ENCODE measurements at regions not wholly inside any gene's neighbourhood (a gene's known extent, or its start where the extent isn't known, plus 50 kb on each side); places are given as distances from the start of the nearest gene placed in this dataset.

DNA sequence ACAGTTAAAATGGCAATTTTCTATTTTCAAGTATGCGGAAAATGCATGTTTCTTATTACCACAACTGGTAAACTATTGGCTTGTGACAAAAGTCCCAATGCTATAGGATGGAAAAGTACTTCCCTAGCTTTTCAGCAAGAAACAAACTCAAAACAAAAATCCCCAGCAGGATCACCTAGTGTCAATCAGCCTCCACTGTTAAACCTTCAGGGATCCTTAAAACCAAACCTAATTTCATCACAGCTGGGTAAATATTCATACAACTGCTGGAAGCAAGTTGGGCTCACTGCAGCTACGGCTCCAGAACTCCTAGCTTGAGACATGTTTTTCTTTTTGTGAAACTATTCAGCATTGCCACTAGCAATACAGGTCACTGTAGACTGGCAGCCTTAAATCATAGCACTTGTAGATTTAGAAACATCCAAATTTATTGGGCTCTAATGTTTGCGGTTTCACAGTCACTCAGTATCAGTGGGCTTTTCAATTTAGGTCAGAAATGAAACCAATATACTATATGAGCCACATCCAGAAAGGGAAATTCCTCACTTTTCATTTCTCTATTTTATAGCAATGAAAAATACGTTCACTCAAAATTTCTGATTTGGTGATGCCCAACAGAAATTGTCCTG, 145.2 kb upstream of the ANK3 start:
- H3K4me1 ChIP-seq (ENCODE audit: control insufficient read depth, extremely low read depth, insufficient read depth, low read length), result no peaks in the 10 kb centered on the region
- DNase-seq (ENCODE audit: low read depth, low spot score), result no peak
- H3K9ac ChIP-seq (ENCODE audit: control insufficient read depth, extremely low read depth, insufficient read depth, low read length), result no peak overlapping the region
- no peaks in the 10 kb centered on the region for H4K20me1 ChIP-seq (ENCODE audit: control insufficient read depth, extremely low read depth, insufficient read depth, low read length)
- TF ChIP-seq, protein P1, sequence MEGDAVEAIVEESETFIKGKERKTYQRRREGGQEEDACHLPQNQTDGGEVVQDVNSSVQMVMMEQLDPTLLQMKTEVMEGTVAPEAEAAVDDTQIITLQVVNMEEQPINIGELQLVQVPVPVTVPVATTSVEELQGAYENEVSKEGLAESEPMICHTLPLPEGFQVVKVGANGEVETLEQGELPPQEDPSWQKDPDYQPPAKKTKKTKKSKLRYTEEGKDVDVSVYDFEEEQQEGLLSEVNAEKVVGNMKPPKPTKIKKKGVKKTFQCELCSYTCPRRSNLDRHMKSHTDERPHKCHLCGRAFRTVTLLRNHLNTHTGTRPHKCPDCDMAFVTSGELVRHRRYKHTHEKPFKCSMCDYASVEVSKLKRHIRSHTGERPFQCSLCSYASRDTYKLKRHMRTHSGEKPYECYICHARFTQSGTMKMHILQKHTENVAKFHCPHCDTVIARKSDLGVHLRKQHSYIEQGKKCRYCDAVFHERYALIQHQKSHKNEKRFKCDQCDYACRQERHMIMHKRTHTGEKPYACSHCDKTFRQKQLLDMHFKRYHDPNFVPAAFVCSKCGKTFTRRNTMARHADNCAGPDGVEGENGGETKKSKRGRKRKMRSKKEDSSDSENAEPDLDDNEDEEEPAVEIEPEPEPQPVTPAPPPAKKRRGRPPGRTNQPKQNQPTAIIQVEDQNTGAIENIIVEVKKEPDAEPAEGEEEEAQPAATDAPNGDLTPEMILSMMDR (optimal IDR thresholded peaks at IDR 0.05 in 1 of 3, IDR thresholded peaks at IDR 0.05 in 1 of 3, conservative IDR thresholded peaks at IDR 0.05 in 1 of 3; ENCODE audit: extremely low read depth in 1 of 3, insufficient read depth in 2 of 3, low read length in 3 of 3), result no peak
- TF ChIP-seq EZH2 (IDR thresholded peaks at IDR 0.05; ENCODE audit: low read length), result no peak
- no peaks in the 10 kb centered on the region for H3K9me1 ChIP-seq (ENCODE audit: control insufficient read depth, extremely low read depth, insufficient read depth, low read length)
- H3K27me3 ChIP-seq (ENCODE audit: control insufficient read depth, extremely low read depth, insufficient read depth, low read length), result no peaks in the 10 kb centered on the region
- no peak overlapping the region for H3K4me2 ChIP-seq (ENCODE audit: control insufficient read depth, extremely low read depth, insufficient read depth, low read depth, low read length)
- H2AFZ ChIP-seq (ENCODE audit: control insufficient read depth, low read length), result no peak overlapping the region
- no peaks in the 10 kb centered on the region for H3K9me3 ChIP-seq (ENCODE audit: control insufficient read depth, low read depth, low read length)
- H3K27ac ChIP-seq (ENCODE audit: control insufficient read depth, insufficient read depth, low read length), result no peak overlapping the region
- H3K4me3 ChIP-seq (ENCODE audit: control insufficient read depth in 2 of 3, extremely low read depth in 1 of 3, insufficient read depth in 2 of 3, low read depth in 1 of 3, low read length in 3 of 3), result no peak overlapping the region
- dilution Hi-C loops (cut with MboI; ENCODE audit: extremely low pct_ligation_motif_present, low sequenced_read_pairs), result no loop called here
- no peaks in the 10 kb centered on the region for H3K79me2 ChIP-seq (ENCODE audit: control insufficient read depth, insufficient read depth, low read length)
- FAIRE-seq, result no peak
- H3K36me3 ChIP-seq (ENCODE audit: control insufficient read depth in 2 of 2, extremely low read depth in 1 of 2, insufficient read depth in 2 of 2, low read length in 2 of 2), result no peaks in the 10 kb centered on the region

DNA sequence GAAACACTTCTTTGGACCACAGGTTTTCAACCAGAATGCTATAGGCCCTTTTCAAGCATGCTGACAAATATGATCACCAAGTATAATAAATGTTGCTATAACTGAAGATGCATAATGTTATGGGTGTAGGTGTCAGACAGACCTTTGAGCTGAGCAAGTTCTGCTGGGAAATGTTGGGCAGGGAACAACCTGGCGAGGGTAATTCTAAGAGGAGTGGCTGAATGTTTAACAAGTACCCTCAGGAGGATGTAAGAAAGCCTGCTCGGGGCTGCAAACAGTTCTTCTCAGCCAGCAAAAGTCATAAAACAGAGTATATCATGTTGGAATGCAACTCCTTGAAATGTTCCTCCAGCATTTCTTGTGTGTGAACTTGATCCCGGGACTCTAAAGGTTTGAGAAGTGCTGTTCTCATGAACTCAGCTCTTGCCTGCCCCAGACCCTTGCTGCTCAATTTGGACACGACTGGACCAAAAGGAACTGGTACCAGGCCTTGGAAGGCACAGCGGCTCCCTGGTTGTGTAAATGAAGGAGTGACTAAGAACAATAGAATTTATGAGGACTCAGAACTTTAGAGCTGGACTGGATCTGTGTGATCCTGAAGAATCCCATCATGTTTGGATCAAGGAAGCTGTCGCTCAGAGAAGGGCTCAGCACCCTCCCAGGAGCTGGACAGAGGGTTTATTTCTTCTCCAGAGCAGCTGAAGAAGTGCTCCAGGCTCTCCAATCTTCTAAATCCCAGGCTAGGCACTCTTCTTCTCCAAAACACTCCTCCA, 143.2 kb upstream of the ANK3 start:
- Histone ChIP-seq H3K27me3 (ENCODE audit: control insufficient read depth, extremely low read depth, insufficient read depth, low read length) (no peaks in the 10 kb centered on the region), H3K79me2 (ENCODE audit: control insufficient read depth, insufficient read depth, low read length) (no peaks in the 10 kb centered on the region), H3K4me2 (ENCODE audit: control insufficient read depth, extremely low read depth, insufficient read depth, low read depth, low read length) (no peak overlapping the region), H3K9me1 (ENCODE audit: control insufficient read depth, extremely low read depth, insufficient read depth, low read length) (no peaks in the 10 kb centered on the region), H4K20me1 (ENCODE audit: control insufficient read depth, extremely low read depth, insufficient read depth, low read length) (no peaks in the 10 kb centered on the region), H3K4me3 (ENCODE audit: control insufficient read depth in 2 of 3, extremely low read depth in 1 of 3, insufficient read depth in 2 of 3, low read depth in 1 of 3, low read length in 3 of 3) (no peak overlapping the region), H3K27ac (ENCODE audit: control insufficient read depth, insufficient read depth, low read length) (no peak overlapping the region), H3K36me3 (ENCODE audit: control insufficient read depth in 2 of 2, extremely low read depth in 1 of 2, insufficient read depth in 2 of 2, low read length in 2 of 2) (no peaks in the 10 kb centered on the region), H3K9ac (ENCODE audit: control insufficient read depth, extremely low read depth, insufficient read depth, low read length) (no peak overlapping the region), H3K4me1 (ENCODE audit: control insufficient read depth, extremely low read depth, insufficient read depth, low read length) (no peaks in the 10 kb centered on the region), H3K9me3 (ENCODE audit: control insufficient read depth, low read depth, low read length) (no peaks in the 10 kb centered on the region), H2AFZ (ENCODE audit: control insufficient read depth, low read length) (no peak overlapping the region)
- dilution Hi-C loops (cut with MboI; ENCODE audit: extremely low pct_ligation_motif_present, low sequenced_read_pairs), result no loop called here
- FAIRE-seq (no peak), DNase-seq (ENCODE audit: low read depth, low spot score) (no peak)
- no peak for TF ChIP-seq EZH2 (IDR thresholded peaks at IDR 0.05; ENCODE audit: low read length)
- TF ChIP-seq, protein P1 (optimal IDR thresholded peaks at IDR 0.05 in 1 of 3, IDR thresholded peaks at IDR 0.05 in 1 of 3, conservative IDR thresholded peaks at IDR 0.05 in 1 of 3; ENCODE audit: extremely low read depth in 1 of 3, insufficient read depth in 2 of 3, low read length in 3 of 3), result no peak
